ENCODE measurements at regions not wholly inside any gene's neighbourhood (a gene's known extent, or its start where the extent isn't known, plus 50 kb on each side); places are given as distances from the start of the nearest gene placed in this dataset.

DNA sequence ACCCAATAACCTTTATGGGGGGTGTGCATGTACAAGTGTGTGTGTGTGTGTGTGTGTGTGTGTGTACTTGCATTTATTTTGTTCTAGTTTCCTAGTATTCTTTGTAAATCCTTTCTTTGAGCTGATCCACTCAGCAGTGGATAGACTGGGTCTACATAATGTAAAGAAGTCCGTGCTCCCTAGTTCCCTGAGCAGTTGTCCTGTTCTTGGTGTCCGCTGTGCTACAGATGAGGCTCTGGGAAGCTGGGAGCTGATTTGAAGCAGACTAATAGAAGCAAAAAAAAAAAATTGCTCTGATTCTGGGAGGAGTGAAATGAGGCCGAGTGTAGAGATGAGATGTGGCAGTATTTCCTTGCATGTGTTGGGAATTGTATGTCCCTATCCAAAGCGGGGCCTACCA lies 150.4 kb upstream of the WSCD2 start:
- Histone ChIP-seq H2BK5ac (ENCODE audit: low read depth, low read length, poor library complexity, severe bottlenecking) (no peak overlapping the region), H4K91ac (ENCODE audit: insufficient read depth, low read depth, low read length) (no peak overlapping the region), H3K4me3 (ENCODE audit: insufficient read depth, low read depth, low read length) (no peak overlapping the region), H3K27ac (ENCODE audit: insufficient read depth, low read length) (no peak overlapping the region), H3K4me2 (ENCODE audit: low read depth, low read length) (no peak overlapping the region), H4K8ac (ENCODE audit: low read depth in 2 of 2, low read length in 2 of 2) (no peak overlapping the region), H4K20me1 (ENCODE audit: insufficient read depth, low read length) (no peaks in the 10 kb centered on the region), H3K9me3 (ENCODE audit: control insufficient read depth, insufficient read depth, low read length) (no peaks in the 10 kb centered on the region; the same call in 1 of the 2 replicates), H2AK5ac (ENCODE audit: low read depth, low read length) (no peak overlapping the region), H3K18ac (ENCODE audit: low read depth, low read length) (no peak overlapping the region), H2BK15ac (ENCODE audit: low read depth, low read length) (no peak overlapping the region), H3K27me3 (ENCODE audit: control insufficient read depth, insufficient read depth, low read length) (no peaks in the 10 kb centered on the region), H2BK20ac (ENCODE audit: low read depth, low read length) (no peak overlapping the region), H3K14ac (replicated peaks; ENCODE audit: low read depth, low read length) (no peak overlapping the region), H3K23ac (ENCODE audit: low read depth, low read length) (no peak overlapping the region), H3K4ac (ENCODE audit: low read depth, low read length) (no peak overlapping the region), H2BK120ac (ENCODE audit: low read depth, low read length) (no peak overlapping the region), H2AK9ac (replicated peaks; ENCODE audit: low read depth, low read length, poor library complexity) (no peak overlapping the region), H3K36me3 (ENCODE audit: control insufficient read depth, insufficient read depth, low read length) (no peaks in the 10 kb centered on the region), H2AFZ (replicated peaks; ENCODE audit: low read length, poor library complexity) (no peak overlapping the region), H3K79me1 (ENCODE audit: low read depth in 1 of 2, low read length in 2 of 2) (no peaks in the 10 kb centered on the region), H3K4me1 (ENCODE audit: control insufficient read depth, insufficient read depth, low read length) (no peaks in the 10 kb centered on the region), H3K56ac (ENCODE audit: extremely low read depth, insufficient read depth, low read length) (no peak overlapping the region), H3K9me1 (ENCODE audit: insufficient read depth, low read length) (no peaks in the 10 kb centered on the region), H4K5ac (ENCODE audit: low read depth, low read length) (no peak overlapping the region), H3K9ac (ENCODE audit: low read depth, low read length) (no peak overlapping the region)
- intact Hi-C loops (cut with micrococcal nuclease), result no loop called here
- DNase-seq, result no peak
- ChIA-PET POLR2A (ENCODE audit: unreplicated experiment) (no interaction called here), CTCF (interaction anchor here (1.5 kb wide), 1 partner anchor 14 kb away, joined by 5 read pairs; no protein-coding TSS in a partner anchor)
- TF ChIP-seq RAD21 (IDR thresholded peaks at IDR 0.05; ENCODE audit: low read length), result no peak
- TF ChIP-seq, protein P1, sequence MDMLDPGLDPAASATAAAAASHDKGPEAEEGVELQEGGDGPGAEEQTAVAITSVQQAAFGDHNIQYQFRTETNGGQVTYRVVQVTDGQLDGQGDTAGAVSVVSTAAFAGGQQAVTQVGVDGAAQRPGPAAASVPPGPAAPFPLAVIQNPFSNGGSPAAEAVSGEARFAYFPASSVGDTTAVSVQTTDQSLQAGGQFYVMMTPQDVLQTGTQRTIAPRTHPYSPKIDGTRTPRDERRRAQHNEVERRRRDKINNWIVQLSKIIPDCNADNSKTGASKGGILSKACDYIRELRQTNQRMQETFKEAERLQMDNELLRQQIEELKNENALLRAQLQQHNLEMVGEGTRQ (IDR thresholded peaks at IDR 0.05; ENCODE audit: low read depth, low read length), result no peak
- TF ChIP-seq RCOR1 (IDR thresholded peaks at IDR 0.05; ENCODE audit: insufficient replicate concordance, low read length), result no peak
- no peak for TF ChIP-seq BHLHE40 (IDR thresholded peaks at IDR 0.05; ENCODE audit: low read depth, low read length)
- no peak for TF ChIP-seq RFX5 (IDR thresholded peaks at IDR 0.05; ENCODE audit: low read depth, low read length)
- no peak for TF ChIP-seq SMC3 (IDR thresholded peaks at IDR 0.05; ENCODE audit: low read depth, low read length)
- TF ChIP-seq, protein P2, sequence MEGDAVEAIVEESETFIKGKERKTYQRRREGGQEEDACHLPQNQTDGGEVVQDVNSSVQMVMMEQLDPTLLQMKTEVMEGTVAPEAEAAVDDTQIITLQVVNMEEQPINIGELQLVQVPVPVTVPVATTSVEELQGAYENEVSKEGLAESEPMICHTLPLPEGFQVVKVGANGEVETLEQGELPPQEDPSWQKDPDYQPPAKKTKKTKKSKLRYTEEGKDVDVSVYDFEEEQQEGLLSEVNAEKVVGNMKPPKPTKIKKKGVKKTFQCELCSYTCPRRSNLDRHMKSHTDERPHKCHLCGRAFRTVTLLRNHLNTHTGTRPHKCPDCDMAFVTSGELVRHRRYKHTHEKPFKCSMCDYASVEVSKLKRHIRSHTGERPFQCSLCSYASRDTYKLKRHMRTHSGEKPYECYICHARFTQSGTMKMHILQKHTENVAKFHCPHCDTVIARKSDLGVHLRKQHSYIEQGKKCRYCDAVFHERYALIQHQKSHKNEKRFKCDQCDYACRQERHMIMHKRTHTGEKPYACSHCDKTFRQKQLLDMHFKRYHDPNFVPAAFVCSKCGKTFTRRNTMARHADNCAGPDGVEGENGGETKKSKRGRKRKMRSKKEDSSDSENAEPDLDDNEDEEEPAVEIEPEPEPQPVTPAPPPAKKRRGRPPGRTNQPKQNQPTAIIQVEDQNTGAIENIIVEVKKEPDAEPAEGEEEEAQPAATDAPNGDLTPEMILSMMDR (conservative IDR thresholded peaks at IDR 0.05; ENCODE audit: low read depth, low read length), result no peak
- no peak for TF ChIP-seq MAFK (IDR thresholded peaks at IDR 0.05; ENCODE audit: low read depth, low read length)
- no peak for ATAC-seq (ENCODE audit: low read depth)
- in situ Hi-C loops (cut with MboI; ENCODE audit: low sequenced_read_pairs), result no loop called here
- dilution Hi-C loops (cut with HindIII; ENCODE audit: low sequenced_read_pairs, unreplicated experiment), result no loop called here
- no TSS peak for BruUV-seq (replicated peaks)
- WGBS, 2 experiments (ENCODE audit: extremely low coverage in 2 of 2, insufficient read length in 1 of 2), result no CpG with 5 or more reads among the region's 4 CpGs

Measured in IMR-90 (cell line).